Neural cell (in vitro differentiated cells): ENCODE measurements at regions not wholly inside any gene's neighbourhood (a gene's known extent, or its start where the extent isn't known, plus 50 kb on each side); places are given as distances from the start of the nearest gene placed in this dataset.

Source experiments
- H2AFZ ChIP-seq: fragments of 200-600, 300-800 bp; sonication (generic), shearing (Covaris generic); 2 replicates; pipeline ENCODE4 v1.6.0; 2014; ENCODE audit warnings: low read depth, mild to moderate bottlenecking, antibody characterized with exemption, low read length, moderate library complexity
- H3F3A ChIP-seq: fragments of 200-600 bp; shearing (Covaris generic); 2 replicates; pipeline ENCODE4 v1.6.1; 2016; ENCODE audit warnings: mild to moderate bottlenecking, moderate library complexity, mixed read lengths, antibody characterized with exemption, low read length; ENCODE audit not compliant: insufficient read depth, poor library complexity, severe bottlenecking
- H3K27ac ChIP-seq: fragments of 200-600, 300-800 bp; sonication (generic), shearing (Covaris generic); 2 replicates; pipeline ENCODE4 v1.5.1; 2014; ENCODE audit warnings: mild to moderate bottlenecking, low read length, moderate library complexity
- H3K27me3 ChIP-seq: fragments of 300-800, 200-600 bp; sonication (generic), shearing (Covaris generic); 2 replicates; pipeline ENCODE4 v1.6.0; 2014; ENCODE audit warnings: mild to moderate bottlenecking, low read depth, low read length, moderate library complexity; ENCODE audit not compliant: insufficient read depth
- H3K36me3 ChIP-seq: fragments of 300-800, 200-600 bp; sonication (generic), shearing (Covaris generic); 2 replicates; pipeline ENCODE4 v1.5.1; 2014; ENCODE audit warnings: mild to moderate bottlenecking, antibody characterized with exemption, low read length, moderate library complexity; ENCODE audit not compliant: insufficient read depth
- H3K4me2 ChIP-seq: fragments of 300-800, 200-600 bp; sonication (generic), shearing (Covaris generic); 2 replicates; pipeline ENCODE4 v1.6.0; 2014; ENCODE audit warnings: mild to moderate bottlenecking, low read length
- H3K4me3 ChIP-seq: fragments of 300-800, 200-600 bp; sonication (generic), shearing (Covaris generic); 2 replicates; pipeline ENCODE4 v1.5.1; 2014; ENCODE audit warnings: mild to moderate bottlenecking, low read length, moderate library complexity
- H3K79me2 ChIP-seq: fragments of 200-600 bp; shearing (Covaris generic); replicated peaks from 2 replicates; pipeline ENCODE4 v1.6.0; 2014; ENCODE audit warnings: mild to moderate bottlenecking, low read length, moderate library complexity; ENCODE audit not compliant: insufficient read depth
- H3K9ac ChIP-seq: fragments of 300-800, 200-600 bp; sonication (generic), shearing (Covaris generic); 2 replicates; pipeline ENCODE4 v1.6.1; 2016; ENCODE audit warnings: mild to moderate bottlenecking, low read length, mixed read lengths
- H3K9me2 ChIP-seq: fragments of 200-600 bp; shearing (Covaris generic); 2 replicates; pipeline ENCODE4 v1.6.1; 2016; ENCODE audit warnings: mild to moderate bottlenecking, low read length, mixed read lengths; ENCODE audit not compliant: insufficient read depth
- H3K9me3 ChIP-seq: fragments of 200-600, 300-800 bp; sonication (generic), shearing (Covaris generic); 2 replicates; pipeline ENCODE4 v1.6.1; 2016; ENCODE audit warnings: mild to moderate bottlenecking, mixed run types, low read length, moderate library complexity, mixed read lengths
- H4K20me1 ChIP-seq: fragments of 200-600 bp; shearing (Covaris generic); 2 replicates; pipeline ENCODE4 v1.6.1; 2016; ENCODE audit warnings: mild to moderate bottlenecking, mixed run types; ENCODE audit not compliant: insufficient read depth
- EP300 ChIP-seq: fragments of 450-650 bp; conservative IDR thresholded peaks from 2 replicates; pipeline ENCODE4 v1.6.1; 2014; ENCODE audit warnings: antibody characterized with exemption, mild to moderate bottlenecking, moderate library complexity; ENCODE audit not compliant: poor library complexity, severe bottlenecking
- EZH2 ChIP-seq: fragments of 200-600, 300-800 bp; shearing (Covaris generic), sonication (generic); IDR thresholded peaks from 2 replicates; pipeline ENCODE4 v1.6.1; 2014; ENCODE audit warnings: antibody characterized with exemption, low read length, borderline replicate concordance, mild to moderate bottlenecking; ENCODE audit not compliant: insufficient read depth, poor library complexity, severe bottlenecking
- MXI1 ChIP-seq: fragments of 450-650 bp; conservative IDR thresholded peaks from 2 replicates; pipeline ENCODE4 v1.6.1; 2014; ENCODE audit warnings: antibody characterized with exemption, mild to moderate bottlenecking; ENCODE audit not compliant: poor library complexity, severe bottlenecking
- POLR2AphosphoS5 ChIP-seq: IDR thresholded peaks from 2 replicates; pipeline ENCODE4 v1.6.1; 2012
- RAD21 ChIP-seq: fragments of 450-650 bp; conservative IDR thresholded peaks from 2 replicates; pipeline ENCODE4 v1.6.1; 2014; ENCODE audit warnings: antibody characterized with exemption, mild to moderate bottlenecking, moderate library complexity
- REST ChIP-seq: IDR thresholded peaks from 2 replicates; pipeline ENCODE4 v1.6.1; 2012; ENCODE audit warnings: borderline replicate concordance
- SMC3 ChIP-seq: fragments of 450-650 bp; conservative IDR thresholded peaks from 2 replicates; pipeline ENCODE4 v1.6.1; 2014; ENCODE audit warnings: antibody characterized with exemption, mild to moderate bottlenecking, moderate library complexity; ENCODE audit not compliant: poor library complexity
- TAF1 ChIP-seq: IDR thresholded peaks from 2 replicates; pipeline ENCODE4 v1.6.1; 2012; ENCODE audit warnings: low read depth
- TF ChIP-seq, protein P1 (sequence below): fragments of 450-650 bp; IDR thresholded peaks from 2 replicates; pipeline ENCODE4 v1.5.1; 2014; ENCODE audit warnings: antibody characterized with exemption, mild to moderate bottlenecking, moderate library complexity; ENCODE audit not compliant: poor library complexity, severe bottlenecking

- no peak overlapping the region for H3K27ac ChIP-seq
Measured at GRCh38 chr2:223537115-223537514, 65.0 kb downstream of the SCG2 start.

GRCh38 chr2:223537651-223538601 lies 64.2 kb downstream of the SCG2 start:
- no peaks in the 10 kb centered on the region for H4K20me1 ChIP-seq
- H3F3A ChIP-seq = no peaks in the 10 kb centered on the region
- H3K27ac ChIP-seq = peak overlapping the region; percentile 73
- no peak overlapping the region for H2AFZ ChIP-seq
- H3K4me2 ChIP-seq = no peak overlapping the region
- H3K9ac ChIP-seq = no peak overlapping the region
- no peaks in the 10 kb centered on the region for H3K9me3 ChIP-seq
- no peaks in the 10 kb centered on the region for H3K79me2 ChIP-seq
- no peaks in the 10 kb centered on the region for H3K9me2 ChIP-seq
- H3K27me3 ChIP-seq = no peaks in the 10 kb centered on the region
- no peak overlapping the region for H3K4me3 ChIP-seq
- no peaks in the 10 kb centered on the region for H3K36me3 ChIP-seq
- TF ChIP-seq SMC3 (no peak), EP300 (no peak), TAF1 (no peak), REST (no peak), POLR2AphosphoS5 (no peak)
- TF ChIP-seq, protein P1, sequence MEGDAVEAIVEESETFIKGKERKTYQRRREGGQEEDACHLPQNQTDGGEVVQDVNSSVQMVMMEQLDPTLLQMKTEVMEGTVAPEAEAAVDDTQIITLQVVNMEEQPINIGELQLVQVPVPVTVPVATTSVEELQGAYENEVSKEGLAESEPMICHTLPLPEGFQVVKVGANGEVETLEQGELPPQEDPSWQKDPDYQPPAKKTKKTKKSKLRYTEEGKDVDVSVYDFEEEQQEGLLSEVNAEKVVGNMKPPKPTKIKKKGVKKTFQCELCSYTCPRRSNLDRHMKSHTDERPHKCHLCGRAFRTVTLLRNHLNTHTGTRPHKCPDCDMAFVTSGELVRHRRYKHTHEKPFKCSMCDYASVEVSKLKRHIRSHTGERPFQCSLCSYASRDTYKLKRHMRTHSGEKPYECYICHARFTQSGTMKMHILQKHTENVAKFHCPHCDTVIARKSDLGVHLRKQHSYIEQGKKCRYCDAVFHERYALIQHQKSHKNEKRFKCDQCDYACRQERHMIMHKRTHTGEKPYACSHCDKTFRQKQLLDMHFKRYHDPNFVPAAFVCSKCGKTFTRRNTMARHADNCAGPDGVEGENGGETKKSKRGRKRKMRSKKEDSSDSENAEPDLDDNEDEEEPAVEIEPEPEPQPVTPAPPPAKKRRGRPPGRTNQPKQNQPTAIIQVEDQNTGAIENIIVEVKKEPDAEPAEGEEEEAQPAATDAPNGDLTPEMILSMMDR = no peak

More at GRCh38 chr2:223537115-223537514, 65.0 kb downstream of the SCG2 start:
- H2AFZ ChIP-seq = no peak overlapping the region
- no peak overlapping the region for H3K9ac ChIP-seq
- H3K4me3 ChIP-seq = no peak overlapping the region
- TF ChIP-seq REST = no peak
- TF ChIP-seq EP300 = no peak
- no peak for TF ChIP-seq MXI1
- TF ChIP-seq, protein P1 = no peak
- TF ChIP-seq POLR2AphosphoS5 = no peak
- TF ChIP-seq EZH2 = no peak
- TF ChIP-seq RAD21 = no peak
- no peak for TF ChIP-seq SMC3
- no peak for TF ChIP-seq TAF1
- no peak overlapping the region for H3K4me2 ChIP-seq
- H3K36me3 ChIP-seq = no peaks in the 10 kb centered on the region
- no peaks in the 10 kb centered on the region for H3K79me2 ChIP-seq
- H3K9me2 ChIP-seq = no peaks in the 10 kb centered on the region
- H3F3A ChIP-seq = no peaks in the 10 kb centered on the region
- H3K27me3 ChIP-seq = no peaks in the 10 kb centered on the region
- H4K20me1 ChIP-seq = no peaks in the 10 kb centered on the region
- H3K9me3 ChIP-seq = no peaks in the 10 kb centered on the region
